GM18861 (cell line): ENCODE measurements at regions not wholly inside any gene's neighbourhood (a gene's known extent, or its start where the extent isn't known, plus 50 kb on each side); places are given as distances from the start of the nearest gene placed in this dataset.

Source experiments
- ATAC-seq: cut with Tn5 transposase; IDR thresholded peaks from one replicate; pipeline ENCODE4 v1.9.1; 2021; ENCODE audit not compliant: unreplicated experiment

GRCh38 chr1:82555501-82555900 is 754.8 kb downstream of the ADGRL2 start:
- ATAC-seq = no peak

GRCh38 chr1:82549841-82550240 is 749.1 kb downstream of the ADGRL2 start:
- ATAC-seq = no peak

GRCh38 chr1:82542766-82543165 is 742.0 kb downstream of the ADGRL2 start:
- no peak for ATAC-seq

- no peak for ATAC-seq
Measured at GRCh38 chr1:82542141-82542540, 741.4 kb downstream of the ADGRL2 start.

- ATAC-seq = no peak
Measured at GRCh38 chr1:82540006-82540405, 739.3 kb downstream of the ADGRL2 start.

GRCh38 chr1:82538876-82539275 is 738.1 kb downstream of the ADGRL2 start:
- no peak for ATAC-seq

GRCh38 chr1:82534996-82535395 is 734.3 kb downstream of the ADGRL2 start:
- no peak for ATAC-seq

GRCh38 chr1:82525378-82525777 is 724.6 kb downstream of the ADGRL2 start:
- no peak for ATAC-seq

GRCh38 chr1:82520611-82521010 is 719.9 kb downstream of the ADGRL2 start:
- no peak for ATAC-seq

- ATAC-seq = no peak
Measured at GRCh38 chr1:82517586-82517985, 716.9 kb downstream of the ADGRL2 start.

- ATAC-seq = no peak
Measured at GRCh38 chr1:82515650-82516049, 714.9 kb downstream of the ADGRL2 start.

- no peak for ATAC-seq
Measured at GRCh38 chr1:82511441-82511840, 710.7 kb downstream of the ADGRL2 start.

GRCh38 chr1:82510431-82510830 is 709.7 kb downstream of the ADGRL2 start:
- no peak for ATAC-seq

GRCh38 chr1:82507011-82507410 is 706.3 kb downstream of the ADGRL2 start:
- no peak for ATAC-seq

GRCh38 chr1:82503822-82504221 is 703.1 kb downstream of the ADGRL2 start:
- ATAC-seq = no peak

GRCh38 chr1:82499022-82499421 is 698.3 kb downstream of the ADGRL2 start:
- no peak for ATAC-seq

GRCh38 chr1:82494117-82494516 is 693.4 kb downstream of the ADGRL2 start:
- ATAC-seq = no peak

- ATAC-seq = no peak
Measured at GRCh38 chr1:82492159-82492558, 691.4 kb downstream of the ADGRL2 start.

- ATAC-seq = no peak
Measured at GRCh38 chr1:82491301-82492048, 690.7 kb downstream of the ADGRL2 start.

GRCh38 chr1:82487778-82488177 is 687.0 kb downstream of the ADGRL2 start:
- ATAC-seq = no peak

- no peak for ATAC-seq
Measured at GRCh38 chr1:82486969-82487368, 686.2 kb downstream of the ADGRL2 start.

- ATAC-seq = no peak
Measured at GRCh38 chr1:82486468-82486867, 685.7 kb downstream of the ADGRL2 start.
